ENCODE measurements at regions not wholly inside any gene's neighbourhood (a gene's known extent, or its start where the extent isn't known, plus 50 kb on each side); places are given as distances from the start of the nearest gene placed in this dataset.

DNA sequence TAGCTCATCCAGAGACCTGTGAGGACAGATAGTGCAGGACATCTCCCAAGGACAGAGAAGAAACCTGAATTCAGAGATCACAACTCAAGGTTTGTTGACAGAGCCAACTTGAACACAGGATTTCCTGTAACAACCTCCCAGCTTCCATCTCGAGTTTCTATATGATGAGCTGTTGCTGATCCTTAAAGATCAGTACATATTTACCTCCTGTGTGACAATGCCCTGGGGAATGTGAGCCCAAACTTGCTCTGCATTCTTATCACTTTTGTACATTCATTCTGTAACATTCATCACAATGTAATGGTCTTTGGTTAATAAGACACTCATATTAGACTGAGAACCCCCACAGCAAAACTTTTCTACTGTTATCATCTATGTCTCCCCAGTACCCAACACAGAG lies 468.6 kb downstream of the XPNPEP1 start:
- no peak for TF ChIP-seq POLR2A (IDR thresholded peaks at IDR 0.05)
- TF ChIP-seq, protein P1, sequence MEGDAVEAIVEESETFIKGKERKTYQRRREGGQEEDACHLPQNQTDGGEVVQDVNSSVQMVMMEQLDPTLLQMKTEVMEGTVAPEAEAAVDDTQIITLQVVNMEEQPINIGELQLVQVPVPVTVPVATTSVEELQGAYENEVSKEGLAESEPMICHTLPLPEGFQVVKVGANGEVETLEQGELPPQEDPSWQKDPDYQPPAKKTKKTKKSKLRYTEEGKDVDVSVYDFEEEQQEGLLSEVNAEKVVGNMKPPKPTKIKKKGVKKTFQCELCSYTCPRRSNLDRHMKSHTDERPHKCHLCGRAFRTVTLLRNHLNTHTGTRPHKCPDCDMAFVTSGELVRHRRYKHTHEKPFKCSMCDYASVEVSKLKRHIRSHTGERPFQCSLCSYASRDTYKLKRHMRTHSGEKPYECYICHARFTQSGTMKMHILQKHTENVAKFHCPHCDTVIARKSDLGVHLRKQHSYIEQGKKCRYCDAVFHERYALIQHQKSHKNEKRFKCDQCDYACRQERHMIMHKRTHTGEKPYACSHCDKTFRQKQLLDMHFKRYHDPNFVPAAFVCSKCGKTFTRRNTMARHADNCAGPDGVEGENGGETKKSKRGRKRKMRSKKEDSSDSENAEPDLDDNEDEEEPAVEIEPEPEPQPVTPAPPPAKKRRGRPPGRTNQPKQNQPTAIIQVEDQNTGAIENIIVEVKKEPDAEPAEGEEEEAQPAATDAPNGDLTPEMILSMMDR (IDR thresholded peaks at IDR 0.05): no peak

Data from heart left ventricle (tissue), 13 donors.